GM20431 (cell line): ENCODE measurements at regions not wholly inside any gene's neighbourhood (a gene's known extent, or its start where the extent isn't known, plus 50 kb on each side); places are given as distances from the start of the nearest gene placed in this dataset.
"Not testable (repeated sequence)": the region's sequence is repeated elsewhere in the genome, so short reads cannot be mapped to it uniquely, and the experiment has no call there.

Experiments used
- in situ Hi-C: fragments of 300-500 bp; cut with MseI, MboI; formaldehyde crosslinking; loops from one replicate; pipeline ENCODE4 v1.15.0; 2020; ENCODE audit warnings: low sequenced_read_pairs; ENCODE audit not compliant: unreplicated experiment

- in situ Hi-C loops = loop anchor here (10.0 kb wide), 1 partner anchor 349 kb away; no protein-coding TSS in a partner anchor
These were observed 338.4 kb upstream of the KLF3 start for GRCh38 chr4:38325629-38325913.

- in situ Hi-C loops = loop anchor here (10.0 kb wide), 1 partner anchor 348 kb away; no protein-coding TSS in a partner anchor
These were observed 337.5 kb upstream of the KLF3 start for GRCh38 chr4:38326499-38326898.

GRCh38 chr4:38327174-38327573 is 336.8 kb upstream of the KLF3 start:
- in situ Hi-C loops = loop anchor here (10.0 kb wide), 1 partner anchor 348 kb away; no protein-coding TSS in a partner anchor

- in situ Hi-C loops = loop anchor here (10.0 kb wide), 1 partner anchor 346 kb away; no protein-coding TSS in a partner anchor
These were observed 334.8 kb upstream of the KLF3 start for GRCh38 chr4:38328989-38329729.

- in situ Hi-C loops = no loop called here
These were observed 333.7 kb upstream of the KLF3 start for GRCh38 chr4:38330321-38330720.

GRCh38 chr4:38330936-38331335 is 333.1 kb upstream of the KLF3 start:
- in situ Hi-C loops = no loop called here

GRCh38 chr4:38332699-38333098 is 331.3 kb upstream of the KLF3 start:
- in situ Hi-C loops = no loop called here

GRCh38 chr4:38333219-38333618 is 330.8 kb upstream of the KLF3 start:
- in situ Hi-C loops = no loop called here

- in situ Hi-C loops = no loop called here
These were observed 329.2 kb upstream of the KLF3 start for GRCh38 chr4:38334791-38335190.

- in situ Hi-C loops = not testable (repeated sequence)
These were observed 325.1 kb upstream of the KLF3 start for GRCh38 chr4:38338939-38339338.

- in situ Hi-C loops = no loop called here
These were observed 320.4 kb upstream of the KLF3 start for GRCh38 chr4:38343608-38344007.

- in situ Hi-C loops = no loop called here
These were observed 319.1 kb upstream of the KLF3 start for GRCh38 chr4:38344929-38345328.

GRCh38 chr4:38347251-38347650 is 316.7 kb upstream of the KLF3 start:
- in situ Hi-C loops = no loop called here

- in situ Hi-C loops = no loop called here
These were observed 309.6 kb upstream of the KLF3 start for GRCh38 chr4:38354421-38354820.

GRCh38 chr4:38354872-38355271 is 309.1 kb upstream of the KLF3 start:
- in situ Hi-C loops = no loop called here

GRCh38 chr4:38356686-38357085 is 307.3 kb upstream of the KLF3 start:
- in situ Hi-C loops = no loop called here

GRCh38 chr4:38357546-38357945 is 306.5 kb upstream of the KLF3 start:
- in situ Hi-C loops = no loop called here

GRCh38 chr4:38359113-38359512 is 304.9 kb upstream of the KLF3 start:
- in situ Hi-C loops = no loop called here

- in situ Hi-C loops = no loop called here
These were observed 303.8 kb upstream of the KLF3 start for GRCh38 chr4:38360201-38360600.

- in situ Hi-C loops = no loop called here
These were observed 299.5 kb upstream of the KLF3 start for GRCh38 chr4:38364383-38364963.

- in situ Hi-C loops = no loop called here
These were observed 298.7 kb upstream of the KLF3 start for GRCh38 chr4:38365261-38365660.

- in situ Hi-C loops = no loop called here
These were observed 298.2 kb upstream of the KLF3 start for GRCh38 chr4:38365748-38366310.
